ENCODE measurements at regions not wholly inside any gene's neighbourhood (a gene's known extent, or its start where the extent isn't known, plus 50 kb on each side); places are given as distances from the start of the nearest gene placed in this dataset.
A peak's percentile ranks its signal among the peaks of the same experiment; 100 is the strongest.
"Not testable (repeated sequence)": the region's sequence is repeated elsewhere in the genome, so short reads cannot be mapped to it uniquely, and the experiment has no call there.

DNA sequence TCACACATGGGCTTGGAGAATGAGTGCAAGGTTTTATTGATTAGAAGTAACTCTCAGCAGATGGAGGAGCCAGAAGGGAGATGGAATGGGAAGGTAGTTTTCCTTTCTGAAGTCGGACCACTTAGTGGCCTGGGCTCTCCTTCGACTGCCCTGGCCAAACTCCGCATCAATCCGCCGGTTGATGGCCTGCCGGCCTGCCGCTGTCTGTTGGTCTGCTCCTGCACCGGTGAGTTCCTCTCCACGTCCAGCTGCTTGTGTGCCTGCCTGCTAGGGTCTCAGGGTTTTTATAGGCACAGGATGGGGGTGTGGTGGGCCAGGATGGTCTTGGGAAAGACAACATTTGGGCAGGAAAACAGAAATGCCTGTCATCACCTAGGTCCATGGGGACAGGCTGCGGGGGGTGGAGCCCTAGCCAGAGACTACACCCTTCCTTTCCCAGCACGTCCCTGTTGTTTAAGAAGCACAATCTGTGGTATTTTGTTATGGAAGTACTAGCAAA, 837.0 kb downstream of the PDCD6IP start:
- Mint-ChIP-seq H3K4me1 (no peaks in the 10 kb centered on the region), H3K36me3 (ENCODE audit: low read depth) (no peaks in the 10 kb centered on the region), H3K4me3 (no peak overlapping the region), H3K9me3 (no peaks in the 10 kb centered on the region), H3K27me3 (no peaks in the 10 kb centered on the region), H3K27ac (no peak overlapping the region)
- DNase-seq, result no peak
- no peak for ATAC-seq

DNA sequence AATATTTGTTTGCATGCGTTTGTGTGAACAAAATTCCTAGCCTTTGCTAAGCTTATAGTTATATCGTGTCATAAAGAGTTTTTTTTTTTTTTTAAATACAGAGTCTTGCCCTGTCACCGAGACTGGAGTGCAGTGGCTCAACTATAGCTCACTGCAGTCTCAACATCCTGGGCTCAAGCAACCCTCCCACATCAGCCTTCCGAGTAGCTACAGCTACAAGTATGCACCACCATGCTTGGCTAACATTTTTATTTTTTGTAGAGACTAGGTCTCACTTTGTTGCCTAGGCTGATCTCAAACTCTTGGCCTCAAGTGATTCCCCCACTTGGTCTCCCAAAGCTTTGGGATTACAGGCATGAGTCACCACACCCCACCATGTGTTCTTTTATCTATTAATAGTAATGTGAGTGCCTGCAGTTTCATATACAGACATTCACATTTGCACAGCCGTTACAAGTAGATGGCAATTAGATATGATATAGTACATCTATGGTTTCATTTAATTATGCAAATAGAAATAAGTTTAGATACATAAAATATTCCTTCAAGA, 848.6 kb downstream of the PDCD6IP start:
- no peaks in the 10 kb centered on the region for H3K4me1 Mint-ChIP-seq
- H3K4me3 Mint-ChIP-seq, result no peak overlapping the region
- ATAC-seq (no peak), DNase-seq (no peak)
- H3K9me3 Mint-ChIP-seq, result no peaks in the 10 kb centered on the region
- H3K36me3 Mint-ChIP-seq (ENCODE audit: low read depth), result no peaks in the 10 kb centered on the region
- H3K27ac Mint-ChIP-seq, result no peak overlapping the region
- H3K27me3 Mint-ChIP-seq, result no peaks in the 10 kb centered on the region

DNA sequence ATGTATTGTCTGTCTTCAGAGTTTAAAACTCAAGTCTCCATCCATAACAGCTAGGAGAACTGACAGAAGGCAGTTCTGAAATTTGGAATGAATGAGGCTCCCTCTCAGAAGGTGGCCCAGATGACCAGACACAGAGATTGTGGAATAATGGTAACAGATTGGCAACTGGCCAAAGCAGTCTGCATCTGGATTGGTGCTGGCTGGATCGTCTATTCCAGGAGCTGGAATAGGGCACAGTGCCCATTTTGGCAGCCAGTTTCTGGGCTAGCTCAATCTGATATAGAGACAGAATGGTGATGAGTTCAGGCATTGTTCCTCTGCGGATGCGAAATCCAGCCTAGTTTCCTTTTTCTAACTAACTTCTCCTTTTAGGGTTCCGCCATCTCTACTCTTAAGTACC, 851.7 kb downstream of the PDCD6IP start:
- Mint-ChIP-seq H3K36me3 (ENCODE audit: low read depth) (no peaks in the 10 kb centered on the region), H3K27ac (no peak overlapping the region), H3K9me3 (peaks cover 4% of the 10 kb centered on the region), H3K4me1 (no peaks in the 10 kb centered on the region), H3K27me3 (no peaks in the 10 kb centered on the region), H3K4me3 (no peak overlapping the region)
- ATAC-seq, result no peak
- DNase-seq, result no peak

DNA sequence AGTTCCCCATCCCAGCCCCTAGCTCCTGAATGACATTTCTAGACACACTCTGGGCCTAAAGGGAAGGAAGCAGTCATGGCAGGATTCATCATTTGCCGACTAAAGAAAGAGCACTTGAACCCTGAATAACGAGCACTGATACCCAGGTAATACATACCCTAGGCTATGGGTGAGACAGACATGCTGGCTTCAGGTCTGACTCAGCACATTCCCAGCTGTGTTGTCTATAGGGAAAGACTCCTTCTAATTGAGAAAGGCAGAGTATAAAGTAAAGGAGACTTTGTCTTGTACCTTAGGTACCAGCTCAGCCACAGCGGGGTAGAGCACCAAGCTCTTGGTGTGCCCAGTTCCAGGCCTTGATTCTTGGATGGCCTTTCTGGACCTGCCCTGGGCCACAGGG, 870.5 kb downstream of the PDCD6IP start:
- ATAC-seq (no peak), DNase-seq (no peak)
- Mint-ChIP-seq H3K27ac (no peak overlapping the region), H3K4me1 (no peaks in the 10 kb centered on the region), H3K4me3 (no peak overlapping the region), H3K36me3 (ENCODE audit: low read depth) (no peaks in the 10 kb centered on the region), H3K27me3 (no peaks in the 10 kb centered on the region), H3K9me3 (no peaks in the 10 kb centered on the region)

DNA sequence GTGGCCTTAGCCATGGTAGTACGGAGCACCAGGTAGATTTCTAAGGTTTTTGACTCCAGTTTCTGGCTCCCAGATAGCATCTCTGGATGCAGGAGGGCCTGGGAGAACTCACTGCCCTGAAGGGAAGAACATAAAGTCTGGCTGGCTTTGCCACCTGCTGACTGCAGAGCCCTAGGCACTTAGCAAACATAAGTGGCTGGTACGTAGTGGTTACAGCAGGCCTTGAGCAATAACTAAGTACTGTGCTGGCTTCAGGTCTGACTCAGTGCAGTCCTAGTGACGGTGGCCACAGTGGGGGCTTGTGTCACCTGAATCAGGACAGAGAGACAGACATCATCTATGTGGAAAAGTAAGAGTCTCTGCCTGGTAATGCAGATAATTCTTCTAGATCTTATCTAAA, 871.1 kb downstream of the PDCD6IP start:
- H3K27me3 Mint-ChIP-seq, result no peaks in the 10 kb centered on the region
- no peaks in the 10 kb centered on the region for H3K4me1 Mint-ChIP-seq
- DNase-seq (no peak), ATAC-seq (no peak)
- H3K36me3 Mint-ChIP-seq (ENCODE audit: low read depth), result no peaks in the 10 kb centered on the region
- no peak overlapping the region for H3K4me3 Mint-ChIP-seq
- no peaks in the 10 kb centered on the region for H3K9me3 Mint-ChIP-seq
- no peak overlapping the region for H3K27ac Mint-ChIP-seq

DNA sequence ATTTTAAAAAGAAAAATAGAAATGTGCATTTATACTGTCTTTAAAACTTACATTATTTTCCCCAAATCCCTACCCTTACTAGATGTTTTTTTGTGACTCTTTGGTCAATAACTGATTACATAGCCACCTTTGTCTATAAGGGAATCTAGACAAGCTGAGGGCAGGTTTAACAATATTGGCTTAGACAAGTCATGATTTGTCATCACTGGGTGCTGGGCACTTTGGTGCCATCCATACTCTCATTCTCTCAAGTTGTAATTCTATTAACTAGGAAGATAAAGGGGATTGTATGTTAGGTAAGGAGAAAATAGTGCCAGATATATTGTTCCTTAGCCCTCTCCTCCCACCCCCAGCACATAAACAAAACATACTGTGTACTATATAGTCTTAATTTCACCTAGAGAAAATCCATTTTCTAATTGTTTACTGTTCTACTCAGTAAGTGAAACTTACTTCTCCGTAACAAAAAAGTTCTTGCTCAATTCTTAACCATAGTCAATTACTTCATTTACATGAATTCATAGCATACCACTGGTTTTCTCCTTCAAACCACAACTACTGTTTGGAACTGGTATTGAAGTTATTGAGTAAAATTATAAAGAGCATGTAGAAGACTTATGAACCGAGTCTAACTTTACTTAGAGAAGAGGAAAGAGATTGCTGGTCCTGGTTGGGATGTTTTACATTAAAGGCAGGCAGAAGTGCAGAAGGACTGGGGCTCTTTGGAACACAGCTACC, 877.1 kb downstream of the PDCD6IP start:
- no peak for ATAC-seq
- DNase-seq, result no peak
- H3K27ac Mint-ChIP-seq, result no peak overlapping the region
- H3K4me3 Mint-ChIP-seq, result no peak overlapping the region
- no peaks in the 10 kb centered on the region for H3K27me3 Mint-ChIP-seq
- H3K9me3 Mint-ChIP-seq, result peaks cover 5% of the 10 kb centered on the region
- H3K36me3 Mint-ChIP-seq (ENCODE audit: low read depth), result peaks cover 2% of the 10 kb centered on the region
- no peaks in the 10 kb centered on the region for H3K4me1 Mint-ChIP-seq

DNA sequence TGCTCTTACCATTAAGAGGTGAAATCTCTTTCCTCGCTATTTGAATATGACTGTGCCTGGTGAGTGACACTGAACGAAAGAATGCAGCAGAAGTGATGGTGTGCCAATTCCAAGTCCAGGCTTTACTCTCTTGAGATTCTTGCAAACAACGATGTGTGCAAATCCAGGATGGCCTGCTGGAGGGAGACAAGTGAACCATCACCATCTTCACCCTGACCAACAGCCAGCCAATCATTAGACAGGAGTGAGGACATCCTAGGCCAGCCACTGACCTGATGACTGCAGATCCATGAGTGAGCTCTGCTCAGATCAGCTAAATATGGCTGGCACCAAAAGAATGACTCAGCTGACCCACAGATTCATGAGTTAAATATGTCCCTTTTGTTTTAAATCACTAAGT, 878.0 kb downstream of the PDCD6IP start:
- no peak for DNase-seq
- Mint-ChIP-seq H3K27ac (no peak overlapping the region), H3K9me3 (peaks cover 5% of the 10 kb centered on the region), H3K27me3 (no peaks in the 10 kb centered on the region), H3K4me3 (no peak overlapping the region), H3K4me1 (no peaks in the 10 kb centered on the region), H3K36me3 (ENCODE audit: low read depth) (peaks cover 2% of the 10 kb centered on the region)
- ATAC-seq, result no peak

DNA sequence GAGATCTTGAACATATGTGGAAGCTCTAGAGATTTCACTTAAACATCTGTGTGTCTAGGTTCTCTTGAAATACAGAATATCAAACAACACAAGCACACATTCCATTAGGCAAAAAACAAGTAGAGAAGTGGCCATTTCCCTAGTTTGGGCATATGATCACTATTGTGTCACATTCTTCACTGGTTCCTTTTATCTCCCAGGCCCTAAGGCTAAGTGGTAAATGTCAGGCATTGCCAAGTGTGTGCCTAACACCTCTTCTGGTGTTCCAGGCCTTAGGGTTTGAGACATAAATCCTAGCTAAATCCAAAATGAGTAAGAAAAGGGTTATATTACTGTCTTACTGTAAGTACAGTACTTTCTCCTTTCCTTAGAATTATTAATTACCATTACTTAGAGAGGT, 880.1 kb downstream of the PDCD6IP start:
- Mint-ChIP-seq H3K4me1 (no peaks in the 10 kb centered on the region), H3K27me3 (no peaks in the 10 kb centered on the region), H3K4me3 (no peak overlapping the region)

DNA sequence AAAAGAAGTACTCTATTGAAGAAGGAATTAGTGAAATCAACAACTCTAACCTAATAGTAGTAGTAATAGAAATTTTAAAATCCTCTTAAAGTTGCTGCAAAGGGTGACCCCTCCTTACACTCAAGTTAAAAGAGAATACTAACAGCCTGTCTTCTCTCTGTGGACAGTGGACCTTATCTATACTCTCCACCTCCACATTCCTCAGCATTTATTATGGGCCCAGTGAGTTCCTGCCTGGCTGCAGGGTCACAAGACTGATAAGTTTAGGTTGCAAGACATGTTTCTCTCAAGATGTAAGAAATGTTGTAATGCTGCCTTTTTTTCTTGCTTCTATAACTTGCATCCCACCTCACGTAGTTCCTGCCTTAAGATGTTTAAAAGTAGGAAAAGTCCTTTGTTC, 880.6 kb downstream of the PDCD6IP start:
- DNase-seq; H3K4me1 Mint-ChIP-seq; ATAC-seq; H3K9me3 Mint-ChIP-seq; H3K36me3 Mint-ChIP-seq (ENCODE audit: low read depth); H3K4me3 Mint-ChIP-seq; H3K27ac Mint-ChIP-seq; H3K27me3 Mint-ChIP-seq: not testable (repeated sequence)

More for the DNA sequence above, 880.1 kb downstream of the PDCD6IP start:
- DNase-seq, result no peak
- H3K9me3 Mint-ChIP-seq, result peaks cover 5% of the 10 kb centered on the region
- H3K27ac Mint-ChIP-seq, result no peak overlapping the region
- no peak for ATAC-seq
- H3K36me3 Mint-ChIP-seq (ENCODE audit: low read depth), result peaks cover 2% of the 10 kb centered on the region

DNA sequence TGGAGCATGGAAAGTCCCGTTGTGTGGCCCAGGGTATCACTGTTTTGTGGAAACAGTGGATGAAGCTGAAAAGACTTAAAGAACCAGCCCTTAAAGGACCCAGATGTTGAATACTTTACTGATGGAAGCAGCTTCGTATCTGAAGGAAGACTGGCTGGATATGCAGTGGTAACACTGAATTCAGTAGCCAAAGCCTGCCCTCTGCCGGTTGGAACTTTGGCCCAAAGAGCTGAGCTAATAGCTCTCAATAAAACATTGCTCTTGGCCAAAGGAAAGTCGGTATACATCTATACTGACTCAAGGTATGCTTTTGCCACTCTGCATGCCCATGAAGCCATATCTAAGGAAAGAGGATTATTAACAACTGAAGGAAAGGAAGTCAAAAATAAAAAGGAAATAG, 885.4 kb downstream of the PDCD6IP start:
- Mint-ChIP-seq H3K4me3 (no peak overlapping the region), H3K27me3 (no peaks in the 10 kb centered on the region), H3K4me1 (no peaks in the 10 kb centered on the region), H3K36me3 (ENCODE audit: low read depth) (peaks cover 2% of the 10 kb centered on the region), H3K9me3 (peaks cover 5% of the 10 kb centered on the region), H3K27ac (no peak overlapping the region)
- ATAC-seq (no peak), DNase-seq (peak; percentile 34)

DNA sequence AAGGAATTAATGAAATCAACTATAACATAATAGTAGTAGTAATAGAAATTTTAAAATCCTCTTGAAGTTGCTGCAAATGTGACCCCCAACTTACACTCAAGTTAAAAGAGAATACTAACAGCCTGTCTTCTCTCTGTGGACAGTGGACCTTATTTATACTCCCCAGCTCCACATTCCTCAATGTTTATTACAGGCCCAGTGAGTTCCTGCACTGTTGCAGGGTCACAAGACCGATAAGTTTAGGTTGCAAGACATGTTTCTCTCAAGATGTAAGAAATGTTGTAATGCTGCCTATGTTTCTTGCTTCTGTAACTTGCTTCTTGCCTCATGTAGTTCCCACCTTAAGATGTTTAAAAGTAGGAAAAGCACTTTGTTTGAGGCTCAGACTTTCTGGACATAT, 888.1 kb downstream of the PDCD6IP start:
- Mint-ChIP-seq H3K9me3 (no peaks in the 10 kb centered on the region), H3K4me1 (no peaks in the 10 kb centered on the region), H3K36me3 (ENCODE audit: low read depth) (no peaks in the 10 kb centered on the region), H3K27me3 (no peaks in the 10 kb centered on the region), H3K27ac (no peak overlapping the region), H3K4me3 (no peak overlapping the region)
- DNase-seq (no peak), ATAC-seq (no peak)

DNA sequence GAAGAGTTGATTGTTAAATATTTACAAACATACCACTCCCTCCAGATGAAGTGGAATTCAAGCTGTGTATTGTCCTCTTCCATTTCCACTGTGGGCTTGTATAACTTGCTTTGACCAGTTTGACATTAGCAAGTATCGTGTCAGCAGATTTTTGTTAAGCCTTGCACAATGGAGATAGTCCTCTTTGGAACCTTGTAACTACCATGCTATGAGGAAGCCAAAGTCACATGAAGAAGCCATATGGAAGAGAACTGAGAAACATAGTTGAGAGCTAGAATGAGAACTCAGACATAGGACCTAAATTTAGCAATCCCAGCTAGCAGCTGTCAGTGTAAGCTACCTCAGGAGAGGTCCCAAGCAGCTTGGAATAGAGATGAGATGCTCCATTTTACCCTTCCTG, 889.2 kb downstream of the PDCD6IP start:
- Mint-ChIP-seq H3K27ac (no peak overlapping the region), H3K36me3 (ENCODE audit: low read depth) (no peaks in the 10 kb centered on the region), H3K4me3 (no peak overlapping the region), H3K27me3 (no peaks in the 10 kb centered on the region), H3K4me1 (no peaks in the 10 kb centered on the region), H3K9me3 (no peaks in the 10 kb centered on the region)
- no peak for ATAC-seq
- no peak for DNase-seq

DNA sequence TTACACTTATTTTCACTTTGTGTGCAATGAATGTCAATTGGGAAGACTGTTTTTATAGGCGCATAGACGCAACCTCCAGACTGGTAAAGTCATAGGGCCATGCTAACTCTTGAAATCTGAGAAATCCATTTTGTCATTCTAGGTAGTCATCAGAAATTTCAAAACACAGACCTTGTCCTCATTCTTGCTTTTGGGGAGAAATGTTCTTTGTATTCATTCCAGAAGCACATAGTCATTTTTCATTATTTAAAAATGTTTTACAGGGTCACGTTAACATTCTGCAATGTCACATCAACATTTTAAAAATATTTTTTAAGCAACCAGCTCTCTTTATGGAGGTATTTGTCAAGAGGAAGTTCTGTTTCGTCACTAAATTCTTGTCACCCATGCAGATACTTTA, 898.4 kb downstream of the PDCD6IP start:
- Mint-ChIP-seq H3K27ac (no peak overlapping the region), H3K27me3 (no peaks in the 10 kb centered on the region), H3K4me1 (no peaks in the 10 kb centered on the region), H3K4me3 (no peak overlapping the region), H3K36me3 (ENCODE audit: low read depth) (no peaks in the 10 kb centered on the region), H3K9me3 (peaks cover 14% of the 10 kb centered on the region)
- ATAC-seq, result no peak
- no peak for DNase-seq

DNA sequence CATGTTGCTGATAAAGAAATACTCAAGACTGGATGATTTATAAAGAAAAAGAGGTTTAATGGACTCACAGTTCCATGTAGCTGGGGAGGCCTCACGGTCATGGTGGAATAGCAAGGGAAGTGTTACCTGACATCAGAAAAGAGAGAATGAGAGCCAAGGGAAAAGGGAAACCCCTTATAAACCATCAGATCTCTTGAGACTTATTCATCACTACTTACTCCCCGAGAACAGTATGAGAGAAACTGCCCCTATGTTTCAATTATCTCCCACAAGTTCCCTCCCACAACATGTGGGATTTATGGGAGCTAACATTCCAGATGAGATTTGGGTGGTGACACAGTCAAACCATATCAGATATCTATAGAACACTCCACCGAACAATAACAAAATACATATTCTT, 904.6 kb downstream of the PDCD6IP start:
- ATAC-seq (no peak), DNase-seq (no peak)
- peaks cover 3% of the 10 kb centered on the region for H3K36me3 Mint-ChIP-seq (ENCODE audit: low read depth)
- H3K4me1 Mint-ChIP-seq, result no peaks in the 10 kb centered on the region
- peaks cover 25% of the 10 kb centered on the region for H3K9me3 Mint-ChIP-seq
- no peak overlapping the region for H3K4me3 Mint-ChIP-seq
- no peak overlapping the region for H3K27ac Mint-ChIP-seq
- no peaks in the 10 kb centered on the region for H3K27me3 Mint-ChIP-seq

DNA sequence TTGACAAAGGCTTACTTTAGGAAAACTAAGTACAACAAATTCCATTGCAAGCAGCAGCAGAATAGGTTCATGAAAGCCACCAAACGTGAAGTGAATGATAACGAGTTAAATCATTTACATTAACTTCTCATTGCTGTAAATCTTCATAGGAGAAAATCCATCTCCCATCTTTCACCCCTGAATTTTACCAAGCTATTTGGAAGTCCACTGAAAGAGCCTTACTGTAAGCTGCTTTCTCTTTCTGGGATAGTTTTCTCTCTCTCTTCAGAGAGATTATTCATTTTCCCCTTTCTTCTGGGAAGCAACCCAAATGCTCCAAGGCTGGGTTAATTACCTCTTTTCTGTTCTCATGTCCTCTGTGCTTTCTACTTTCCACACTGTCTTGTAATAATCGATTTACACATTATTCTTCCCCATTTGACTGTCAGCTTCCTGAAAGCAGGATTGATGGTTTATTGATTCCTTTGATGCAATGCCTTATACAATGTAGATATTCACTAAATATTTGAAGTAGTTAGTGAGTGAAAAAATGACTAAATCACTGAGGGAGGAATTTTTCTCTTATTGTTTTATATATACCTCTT, 914.3 kb upstream of the ARPP21 start:
- DNase-seq, result no peak
- Mint-ChIP-seq H3K9me3 (peaks cover 8% of the 10 kb centered on the region), H3K27me3 (no peaks in the 10 kb centered on the region), H3K27ac (no peak overlapping the region), H3K36me3 (ENCODE audit: low read depth) (no peaks in the 10 kb centered on the region), H3K4me3 (no peak overlapping the region), H3K4me1 (no peaks in the 10 kb centered on the region)
- no peak for ATAC-seq

Data from activated naive CD8-positive, alpha-beta T cell treated with anti-CD3 and anti-CD28 coated beads, Interleukin-2, amount 50 U/mL, for 24 hours (primary cell).